B cell (primary cell): ENCODE measurements at regions not wholly inside any gene's neighbourhood (a gene's known extent, or its start where the extent isn't known, plus 50 kb on each side); places are given as distances from the start of the nearest gene placed in this dataset.

Experiments
- EZH2 ChIP-seq: IDR thresholded peaks from 2 replicates; pipeline ENCODE4 v1.6.1; 2012; ENCODE audit warnings: borderline replicate concordance, low read depth, mild to moderate bottlenecking, moderate library complexity, low read length; ENCODE audit not compliant: insufficient read depth, poor library complexity, severe bottlenecking
- TF ChIP-seq, protein P1 (sequence below): fragments of 200-600 bp; IDR thresholded peaks from one replicate; pipeline ENCODE4 v1.8.0; 2022; ENCODE audit warnings: antibody characterized with exemption, mild to moderate bottlenecking

DNA sequence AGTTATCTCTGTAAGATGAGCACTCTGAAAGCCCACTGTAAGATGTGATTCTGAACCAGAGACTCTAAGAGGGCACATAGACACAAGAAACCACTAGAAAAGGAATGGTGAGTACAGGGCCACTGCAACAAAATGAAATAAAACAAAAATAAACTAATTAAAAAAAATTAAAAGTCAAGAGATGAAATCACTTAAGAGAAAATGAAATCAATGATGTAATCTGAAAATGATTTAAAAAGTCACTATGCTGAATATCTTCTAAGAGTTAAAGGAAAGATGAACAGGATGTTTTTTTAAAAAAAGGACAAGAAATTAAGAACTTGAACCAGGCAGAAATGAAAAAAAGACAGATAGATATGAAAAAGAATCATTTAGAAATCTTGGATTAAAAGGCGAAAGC lies 110.6 kb upstream of the OLIG2 start:
- TF ChIP-seq, protein P1, sequence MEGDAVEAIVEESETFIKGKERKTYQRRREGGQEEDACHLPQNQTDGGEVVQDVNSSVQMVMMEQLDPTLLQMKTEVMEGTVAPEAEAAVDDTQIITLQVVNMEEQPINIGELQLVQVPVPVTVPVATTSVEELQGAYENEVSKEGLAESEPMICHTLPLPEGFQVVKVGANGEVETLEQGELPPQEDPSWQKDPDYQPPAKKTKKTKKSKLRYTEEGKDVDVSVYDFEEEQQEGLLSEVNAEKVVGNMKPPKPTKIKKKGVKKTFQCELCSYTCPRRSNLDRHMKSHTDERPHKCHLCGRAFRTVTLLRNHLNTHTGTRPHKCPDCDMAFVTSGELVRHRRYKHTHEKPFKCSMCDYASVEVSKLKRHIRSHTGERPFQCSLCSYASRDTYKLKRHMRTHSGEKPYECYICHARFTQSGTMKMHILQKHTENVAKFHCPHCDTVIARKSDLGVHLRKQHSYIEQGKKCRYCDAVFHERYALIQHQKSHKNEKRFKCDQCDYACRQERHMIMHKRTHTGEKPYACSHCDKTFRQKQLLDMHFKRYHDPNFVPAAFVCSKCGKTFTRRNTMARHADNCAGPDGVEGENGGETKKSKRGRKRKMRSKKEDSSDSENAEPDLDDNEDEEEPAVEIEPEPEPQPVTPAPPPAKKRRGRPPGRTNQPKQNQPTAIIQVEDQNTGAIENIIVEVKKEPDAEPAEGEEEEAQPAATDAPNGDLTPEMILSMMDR: no peak
- no peak for TF ChIP-seq EZH2
